Colon (tissue), 2 donors: ENCODE measurements at regions not wholly inside any gene's neighbourhood (a gene's known extent, or its start where the extent isn't known, plus 50 kb on each side); places are given as distances from the start of the nearest gene placed in this dataset.

Experiments
- FAIRE-seq: peaks from 2 replicates; lab custom pipeline; 2012; peaks lifted over from hg19 to GRCh38; lab: Jason Lieb, UNC
- donor health status: control.
- donor health status: control.

GRCh38 chr6:132936646-132937045 is 122.3 kb downstream of the RPS12 start:
- FAIRE-seq: no peak

DNA sequence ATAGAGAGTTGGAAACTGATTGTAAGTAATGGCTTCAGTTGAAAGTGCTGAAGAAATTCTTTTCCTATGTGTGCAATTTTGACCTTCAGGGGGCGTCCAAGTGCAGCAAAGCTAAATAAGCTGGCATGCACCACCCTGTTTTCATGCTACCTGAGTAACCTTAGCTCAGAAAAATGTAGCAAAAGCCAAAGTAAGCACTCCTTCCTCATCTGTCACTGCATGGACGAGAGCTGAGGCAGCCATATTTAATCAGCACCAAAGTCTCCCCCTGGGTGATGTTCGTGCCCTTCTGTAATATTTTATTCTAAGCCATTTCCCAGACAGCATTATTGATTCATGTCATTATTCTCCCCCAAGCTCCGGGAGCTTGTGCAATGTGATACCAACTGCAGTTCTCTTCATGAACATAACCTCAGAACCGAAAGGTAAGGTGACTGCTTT is 123.1 kb downstream of the RPS12 start:
- no peak for FAIRE-seq

- no peak for FAIRE-seq
Observed at GRCh38 chr6:132948889-132949288, 134.5 kb downstream of the RPS12 start.

DNA sequence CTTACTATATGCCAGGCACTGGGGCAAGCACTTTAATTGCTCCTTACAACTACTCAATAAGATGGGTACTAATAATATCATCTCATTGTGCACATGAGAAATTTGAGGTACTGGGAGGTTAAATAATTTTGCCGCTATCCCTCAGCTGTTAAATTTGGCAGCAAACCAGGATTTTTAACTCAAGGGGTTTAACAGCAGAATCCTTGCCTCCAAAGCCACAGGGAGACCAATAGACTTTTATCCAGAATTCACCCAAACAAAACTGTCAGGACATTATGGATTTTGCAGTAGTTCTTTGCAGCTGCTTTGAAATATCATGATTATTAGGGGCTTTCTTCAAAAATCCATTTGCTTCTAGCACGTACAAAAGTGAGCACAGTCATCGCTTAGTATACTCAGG is 136.2 kb downstream of the RPS12 start:
- no peak for FAIRE-seq

- no peak for FAIRE-seq
Observed at GRCh38 chr6:132952031-132952867, 137.9 kb downstream of the RPS12 start.

DNA sequence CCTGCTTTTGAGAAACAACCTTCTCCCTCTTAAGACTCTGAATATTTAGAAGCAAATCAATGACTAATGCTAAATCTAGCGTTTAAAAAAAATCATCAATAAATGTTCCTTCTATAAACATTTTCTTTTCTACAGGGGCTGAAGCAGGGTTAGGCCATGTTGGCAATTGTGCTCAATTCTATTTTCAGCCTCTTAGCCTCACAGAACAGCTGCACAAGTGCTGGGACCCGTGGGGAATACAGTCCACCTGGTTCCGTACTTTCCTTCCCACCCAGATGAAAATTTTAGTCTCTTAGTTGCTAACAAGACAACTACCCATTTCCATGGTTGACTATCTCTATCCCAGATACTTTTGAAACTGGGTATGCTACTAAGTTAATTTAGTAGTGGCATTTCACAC is 138.6 kb downstream of the RPS12 start:
- no peak for FAIRE-seq

DNA sequence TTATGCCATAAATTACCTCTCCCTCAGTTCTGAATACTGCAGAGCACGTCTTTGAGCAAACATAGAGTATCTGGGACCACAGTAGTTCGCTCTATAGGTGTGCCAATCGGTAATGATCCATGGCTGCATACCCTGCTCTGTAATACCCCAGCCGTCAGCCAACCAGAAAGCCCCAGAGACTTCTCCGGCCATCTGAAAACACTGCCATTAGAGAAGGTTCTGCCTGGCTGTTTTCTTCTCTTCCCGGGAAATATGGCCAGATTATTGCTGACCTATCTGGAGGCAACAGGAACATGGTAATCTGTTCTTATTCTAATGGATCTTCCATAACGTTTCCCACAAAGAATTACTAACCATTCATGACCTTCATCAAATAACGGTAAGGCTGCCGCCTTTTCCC is 139.9 kb downstream of the RPS12 start:
- FAIRE-seq: no peak

DNA sequence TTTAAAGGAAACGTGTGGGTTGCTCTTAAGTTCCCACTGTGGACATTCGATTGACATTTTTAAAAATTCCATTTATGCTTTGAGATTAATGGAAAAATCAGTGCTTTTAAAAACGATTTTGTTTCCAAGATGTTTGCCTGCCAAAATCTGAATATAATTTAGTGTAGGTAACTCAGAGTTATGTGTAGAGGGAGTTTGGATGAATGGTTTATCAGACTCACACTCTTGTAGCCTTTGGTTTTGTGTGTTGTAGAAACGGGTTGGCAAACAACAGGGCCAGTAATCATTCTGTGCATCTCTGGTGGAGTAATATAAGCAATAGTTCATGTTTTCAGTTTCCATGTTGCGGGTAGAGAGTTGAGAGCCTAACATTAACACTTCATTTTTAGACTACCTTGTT is 140.6 kb downstream of the RPS12 start:
- no peak for FAIRE-seq

GRCh38 chr6:132959639-132960326 is 145.4 kb downstream of the RPS12 start:
- no peak for FAIRE-seq

GRCh38 chr6:132960720-132961119 is 146.4 kb downstream of the RPS12 start:
- no peak for FAIRE-seq

GRCh38 chr6:132961122-132961521 is 146.8 kb downstream of the RPS12 start:
- no peak for FAIRE-seq

- FAIRE-seq: no peak
Observed at GRCh38 chr6:132961610-132962009, 147.2 kb downstream of the RPS12 start.

GRCh38 chr6:132962936-132963868 is 148.8 kb downstream of the RPS12 start:
- no peak for FAIRE-seq

GRCh38 chr6:132964101-132964867 is 149.9 kb downstream of the RPS12 start:
- FAIRE-seq: no peak

DNA sequence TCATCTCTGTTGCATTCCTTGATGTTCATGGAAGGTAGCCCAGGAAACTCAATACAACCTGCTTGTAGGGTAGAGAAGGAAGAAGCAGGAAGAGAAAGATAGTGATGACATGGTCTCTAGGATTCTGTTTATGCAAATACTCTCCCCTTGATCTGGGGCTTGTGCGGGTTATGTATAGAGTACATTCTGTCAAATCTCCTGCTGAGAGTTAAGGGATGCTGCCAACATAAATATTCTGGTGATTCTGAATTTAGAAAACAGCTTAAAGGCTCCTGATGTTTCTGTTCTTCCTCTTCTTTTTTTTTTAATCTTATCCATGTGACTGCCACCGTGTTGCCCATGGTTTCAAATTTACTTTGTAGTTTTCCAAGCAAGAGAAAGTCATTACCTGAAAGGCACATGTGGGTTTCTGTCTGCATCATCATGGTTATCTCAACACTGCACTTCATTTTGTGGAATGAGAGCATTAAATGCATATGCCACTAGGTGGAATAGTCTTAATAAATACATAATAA is 150.6 kb downstream of the RPS12 start:
- no peak for FAIRE-seq

- no peak for FAIRE-seq
Observed at GRCh38 chr6:132967871-132968270, 153.5 kb downstream of the RPS12 start.

GRCh38 chr6:132968419-132968950 is 154.1 kb downstream of the RPS12 start:
- no peak for FAIRE-seq

DNA sequence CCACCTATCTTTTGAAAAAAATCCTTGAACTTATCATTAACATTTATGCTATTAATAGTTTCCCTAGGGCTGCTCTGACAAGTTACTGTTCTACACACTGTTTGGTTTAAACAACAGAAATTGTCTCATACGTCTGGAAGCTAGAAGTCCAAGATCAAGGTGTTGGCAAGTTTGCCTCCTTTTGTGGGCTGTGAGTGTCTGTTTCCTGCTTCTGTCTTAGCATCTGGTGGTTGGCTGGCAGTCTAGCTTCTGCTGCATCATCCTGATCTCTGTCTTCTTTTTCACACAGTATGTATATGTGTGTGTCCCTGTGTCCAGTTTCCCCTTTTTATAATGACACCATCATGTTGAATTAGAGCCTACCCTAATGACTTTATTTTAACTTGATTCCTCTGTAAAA is 154.8 kb downstream of the RPS12 start:
- no peak for FAIRE-seq

DNA sequence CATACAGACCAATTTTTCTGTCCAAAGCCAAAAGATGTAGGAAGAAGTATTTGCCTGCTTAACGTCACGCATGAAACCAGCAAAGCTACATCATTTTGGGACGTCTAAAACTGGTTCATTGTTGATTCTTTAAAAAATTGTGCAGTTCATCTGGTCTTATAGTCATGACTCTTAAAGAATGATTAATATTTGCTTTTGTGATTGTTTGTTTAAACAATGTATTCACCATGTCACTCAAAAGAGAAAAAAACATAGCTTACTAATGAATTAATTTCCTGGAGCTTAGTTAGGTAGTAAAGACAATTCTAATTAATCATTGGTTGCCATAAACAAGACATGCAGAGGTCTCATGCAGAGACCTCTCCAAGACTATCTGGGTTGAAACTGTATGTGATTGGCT is 157.3 kb downstream of the RPS12 start:
- FAIRE-seq: no peak

GRCh38 chr6:132972254-132972653 is 157.9 kb downstream of the RPS12 start:
- FAIRE-seq: no peak

DNA sequence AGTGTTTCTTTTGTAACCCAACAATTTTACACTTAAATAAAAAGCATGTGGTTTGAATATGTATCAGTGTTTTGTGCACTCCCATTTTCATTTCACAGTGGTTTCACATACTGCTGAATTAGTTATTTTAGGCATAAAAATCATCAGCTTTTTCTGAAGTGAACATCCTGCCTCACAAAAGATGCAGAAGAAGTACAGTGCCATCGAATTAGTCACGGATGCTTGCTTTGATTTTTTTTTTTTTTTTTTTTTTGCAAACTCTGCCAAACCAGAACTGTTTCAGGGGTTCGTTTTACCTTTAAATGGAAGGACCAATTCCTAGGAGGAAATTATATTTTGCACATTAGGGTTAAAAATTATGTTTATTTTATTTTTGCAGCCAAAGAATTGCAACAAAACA is 158.6 kb downstream of the RPS12 start:
- FAIRE-seq: no peak
